DND-41 (cell line): ENCODE measurements at regions not wholly inside any gene's neighbourhood (a gene's known extent, or its start where the extent isn't known, plus 50 kb on each side); places are given as distances from the start of the nearest gene placed in this dataset.

Experiments
- CTCF ChIP-seq: IDR thresholded peaks from 2 replicates; pipeline ENCODE4 v1.5.1; 2012; ENCODE audit warnings: borderline replicate concordance, low read length, moderate library complexity, mild to moderate bottlenecking; ENCODE audit not compliant: poor library complexity, severe bottlenecking; ENCODE audit errors: extremely low read depth
- EZH2 ChIP-seq: IDR thresholded peaks from 3 replicates; pipeline ENCODE4 v1.6.1; 2012; ENCODE audit warnings: borderline replicate concordance, low read depth, mild to moderate bottlenecking, moderate library complexity, low read length, inconsistent platforms; ENCODE audit not compliant: severe bottlenecking

GRCh38 chr5:86929123-86929766 is 311.5 kb downstream of the COX7C start:
- no peak for TF ChIP-seq EZH2
- no peak for TF ChIP-seq CTCF
